Heart left ventricle (tissue), 13 donors: ENCODE measurements at regions not wholly inside any gene's neighbourhood (a gene's known extent, or its start where the extent isn't known, plus 50 kb on each side); places are given as distances from the start of the nearest gene placed in this dataset.

Source experiments
- POLR2A ChIP-seq, 2 donors: fragments of 450-650 bp; IDR thresholded peaks; one replicate each; pipeline ENCODE4 v1.6.1; 2017; ENCODE audit warnings: antibody characterized with exemption in 2 of 2, mild to moderate bottlenecking in 2 of 2, moderate library complexity in 2 of 2
- TF ChIP-seq, protein P1 (sequence below), 12 donors: fragments of 200-600 bp; sonication (generic) in 4 of 12; IDR thresholded peaks; one replicate each; pipeline versions ENCODE4 v1.5.0 to v1.8.0; 2018 to 2022; ENCODE audit warnings: antibody characterized with exemption in 12 of 12, mild to moderate bottlenecking in 5 of 12
- donor health status: ischemic (EF 13 %, LVEDD 7.1; RV severe dilation, severe dysfunction).
- donor health status: DM: no; HTN: yes; CAD: no.
- donor health status: DM: no; HTN: no; CAD: no.
- donor health status: ischemic (EF 25% LVEDD 6.9; RV normal size, moderate dysfunction).
- donor health status: ischemic (EF 25% LVEDD 5.7; RV mildly dilated, moderate dysfunction).
- donor health status: ischemic (EF 35%, LVEDD 5.7; RV mildly dilated, moderate dysfunction).
- donor health status: nonischemic (EF 11% LVEDD 7.7; RV severe dilation, severe dysfunction).
- donor health status: DM: yes; HTN: yes; CAD: no.
- donor health status: PGD.
- donor health status: ischemic (EF 29% LVEDD 5.4; RV normal size, mild dysfunction).
- donor health status: nonischemic (EF 23%, LVEDD 6.1; RV moderate dilation, normal function).

DNA sequence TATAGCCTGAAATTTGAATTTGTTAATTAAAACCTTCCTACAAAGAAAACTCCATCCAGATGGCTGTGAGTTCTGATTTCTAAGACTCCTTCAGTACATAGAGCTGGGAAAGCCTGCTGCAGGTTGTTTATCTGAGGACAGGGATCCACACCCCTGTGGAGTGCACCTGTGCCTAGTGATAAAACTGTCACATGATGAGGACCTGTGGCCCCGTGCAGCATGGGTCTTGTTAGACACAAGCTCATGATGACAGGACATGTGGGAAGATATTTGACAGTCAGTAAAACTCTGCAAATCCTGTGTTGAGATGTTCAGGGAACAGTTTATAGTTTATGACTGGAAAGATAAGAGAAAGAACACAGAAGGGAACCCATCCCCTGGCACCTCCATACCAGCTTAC lies 133.2 kb upstream of the TMEM18 start:
- TF ChIP-seq, protein P1, sequence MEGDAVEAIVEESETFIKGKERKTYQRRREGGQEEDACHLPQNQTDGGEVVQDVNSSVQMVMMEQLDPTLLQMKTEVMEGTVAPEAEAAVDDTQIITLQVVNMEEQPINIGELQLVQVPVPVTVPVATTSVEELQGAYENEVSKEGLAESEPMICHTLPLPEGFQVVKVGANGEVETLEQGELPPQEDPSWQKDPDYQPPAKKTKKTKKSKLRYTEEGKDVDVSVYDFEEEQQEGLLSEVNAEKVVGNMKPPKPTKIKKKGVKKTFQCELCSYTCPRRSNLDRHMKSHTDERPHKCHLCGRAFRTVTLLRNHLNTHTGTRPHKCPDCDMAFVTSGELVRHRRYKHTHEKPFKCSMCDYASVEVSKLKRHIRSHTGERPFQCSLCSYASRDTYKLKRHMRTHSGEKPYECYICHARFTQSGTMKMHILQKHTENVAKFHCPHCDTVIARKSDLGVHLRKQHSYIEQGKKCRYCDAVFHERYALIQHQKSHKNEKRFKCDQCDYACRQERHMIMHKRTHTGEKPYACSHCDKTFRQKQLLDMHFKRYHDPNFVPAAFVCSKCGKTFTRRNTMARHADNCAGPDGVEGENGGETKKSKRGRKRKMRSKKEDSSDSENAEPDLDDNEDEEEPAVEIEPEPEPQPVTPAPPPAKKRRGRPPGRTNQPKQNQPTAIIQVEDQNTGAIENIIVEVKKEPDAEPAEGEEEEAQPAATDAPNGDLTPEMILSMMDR (IDR thresholded peaks at IDR 0.05), result no peak
- no peak for TF ChIP-seq POLR2A (IDR thresholded peaks at IDR 0.05)
